ENCODE measurements at regions not wholly inside any gene's neighbourhood (a gene's known extent, or its start where the extent isn't known, plus 50 kb on each side); places are given as distances from the start of the nearest gene placed in this dataset.

- TF ChIP-seq YY1 (IDR thresholded peaks at IDR 0.05; ENCODE audit: low read depth, low read length) (no peak), MAX (IDR thresholded peaks at IDR 0.05; ENCODE audit: low read depth, low read length) (no peak), CTCF (IDR thresholded peaks at IDR 0.05 in 2 of 3, conservative IDR thresholded peaks at IDR 0.05 in 1 of 3; ENCODE audit: control insufficient read depth in 2 of 3, extremely low read depth in 1 of 3, insufficient read depth in 1 of 3, low read depth in 3 of 3, low read length in 3 of 3) (no peak), EZH2 (IDR thresholded peaks at IDR 0.05; ENCODE audit: borderline replicate concordance, control insufficient read depth, low read depth, low read length) (no peak), POLR2A (IDR thresholded peaks at IDR 0.05; ENCODE audit: low read depth, low read length) (no peak), ZNF384 (IDR thresholded peaks at IDR 0.05; ENCODE audit: borderline replicate concordance, low read depth, low read length) (no peak), NFIC (IDR thresholded peaks at IDR 0.05; ENCODE audit: low read depth, low read length) (no peak), MYC (IDR thresholded peaks at IDR 0.05; ENCODE audit: insufficient read depth, insufficient read length, insufficient replicate concordance, low read length, severe bottlenecking) (no peak), E2F4 (IDR thresholded peaks at IDR 0.05; ENCODE audit: low read depth, low read length) (no peak), ELK1 (IDR thresholded peaks at IDR 0.05; ENCODE audit: low read depth, low read length) (no peak)
These were observed 126.4 kb downstream of the USP22 start for GRCh38 chr17:20916383-20916782.

Data from GM12878 (cell line).